SH-SY5Y (cell line): ENCODE measurements at regions not wholly inside any gene's neighbourhood (a gene's known extent, or its start where the extent isn't known, plus 50 kb on each side); places are given as distances from the start of the nearest gene placed in this dataset.

Source experiments
- GATA2 ChIP-seq: IDR thresholded peaks from 2 replicates; pipeline ENCODE4 v1.6.1; 2011; ENCODE audit warnings: mild to moderate bottlenecking, low read depth, low read length
- GATA3 ChIP-seq: IDR thresholded peaks from 2 replicates; pipeline ENCODE4 v1.6.1; 2011; ENCODE audit warnings: low read depth, mild to moderate bottlenecking, low read length, moderate library complexity

DNA sequence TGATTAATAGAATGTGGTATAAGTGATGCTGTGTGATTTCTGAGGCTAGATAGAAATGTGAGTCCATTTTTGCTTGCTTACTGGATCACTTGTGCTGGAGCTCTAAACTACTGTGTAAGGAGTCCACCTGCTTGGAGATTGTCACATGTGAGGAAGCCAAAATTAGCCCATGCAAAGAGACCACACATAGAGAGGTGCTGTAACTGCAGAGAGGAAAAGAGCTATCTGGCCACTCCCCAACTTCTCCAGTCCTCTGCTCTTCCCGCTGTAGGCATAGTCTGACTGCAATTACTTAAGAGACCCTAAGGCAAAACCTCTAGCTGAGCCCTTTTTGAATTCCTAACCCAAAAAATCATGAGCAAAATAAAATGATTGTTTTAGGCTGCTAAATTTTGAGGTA is 120.6 kb upstream of the FBXO11 start:
- no peak for TF ChIP-seq GATA3
- no peak for TF ChIP-seq GATA2

GRCh38 chr2:48032765-48033164 is 126.5 kb upstream of the FBXO11 start:
- TF ChIP-seq GATA2 (no peak), GATA3 (no peak)

- TF ChIP-seq GATA3, result no peak
- TF ChIP-seq GATA2, result no peak
Measured at GRCh38 chr2:48034295-48034694, 128.0 kb upstream of the FBXO11 start.

- no peak for TF ChIP-seq GATA3
- TF ChIP-seq GATA2, result no peak
Measured at GRCh38 chr2:48036312-48036711, 130.0 kb upstream of the FBXO11 start.

GRCh38 chr2:48039209-48039990 is 133.1 kb upstream of the FBXO11 start:
- no peak for TF ChIP-seq GATA2
- no peak for TF ChIP-seq GATA3

DNA sequence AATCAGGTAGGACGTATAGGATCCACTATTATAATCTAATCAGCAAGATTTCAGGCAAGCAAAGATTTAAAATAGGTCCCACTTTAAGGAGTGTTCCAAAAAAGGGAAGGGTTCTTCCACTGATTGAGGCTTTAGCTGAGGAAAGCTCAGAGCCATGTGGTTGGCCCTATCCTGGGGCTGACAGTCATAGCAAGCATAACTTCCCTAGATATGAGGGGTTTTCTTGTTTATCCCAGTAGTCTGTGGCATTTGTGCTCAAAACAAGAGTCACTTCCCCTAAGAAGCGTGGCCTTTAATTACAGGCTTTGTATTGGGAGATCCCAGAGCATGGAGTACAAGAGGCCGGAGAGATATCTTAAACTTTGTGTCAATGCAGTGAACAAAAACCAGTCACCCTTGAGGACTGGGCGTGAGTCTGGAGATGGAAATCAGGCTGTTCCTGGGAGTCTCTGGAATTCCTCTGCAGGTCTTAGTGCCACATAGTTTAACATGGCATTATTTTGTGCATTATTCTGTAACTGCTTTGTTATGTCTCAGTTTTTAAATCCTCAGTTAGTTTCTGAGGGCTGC is 136.9 kb upstream of the FBXO11 start:
- TF ChIP-seq GATA2, result no peak

DNA sequence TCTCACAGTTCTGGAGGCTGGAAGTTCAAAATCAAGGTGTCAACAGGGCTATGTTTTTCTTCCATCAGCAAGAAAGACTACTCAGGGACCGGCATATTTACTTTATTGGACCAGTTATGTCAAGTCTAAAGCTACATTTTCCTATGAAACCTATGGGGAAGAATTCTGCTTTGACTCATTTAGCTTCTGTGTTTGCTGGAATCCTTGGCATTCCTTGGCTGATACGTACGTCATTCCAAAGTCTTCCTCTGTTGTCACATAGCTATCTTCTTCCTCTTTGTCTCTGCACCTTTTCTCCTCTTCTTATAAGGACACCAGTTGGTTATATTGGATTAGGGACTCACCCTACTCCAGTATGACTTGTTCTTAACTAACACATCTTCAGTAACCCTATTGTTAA is 137.4 kb upstream of the FBXO11 start:
- TF ChIP-seq GATA3 (no peak), GATA2 (no peak)

- TF ChIP-seq GATA3 (no peak), GATA2 (no peak)
Measured at GRCh38 chr2:48045613-48046012, 139.3 kb upstream of the FBXO11 start.

GRCh38 chr2:48048476-48049171 is 142.3 kb upstream of the FBXO11 start:
- no peak for TF ChIP-seq GATA3
- TF ChIP-seq GATA2, result no peak

DNA sequence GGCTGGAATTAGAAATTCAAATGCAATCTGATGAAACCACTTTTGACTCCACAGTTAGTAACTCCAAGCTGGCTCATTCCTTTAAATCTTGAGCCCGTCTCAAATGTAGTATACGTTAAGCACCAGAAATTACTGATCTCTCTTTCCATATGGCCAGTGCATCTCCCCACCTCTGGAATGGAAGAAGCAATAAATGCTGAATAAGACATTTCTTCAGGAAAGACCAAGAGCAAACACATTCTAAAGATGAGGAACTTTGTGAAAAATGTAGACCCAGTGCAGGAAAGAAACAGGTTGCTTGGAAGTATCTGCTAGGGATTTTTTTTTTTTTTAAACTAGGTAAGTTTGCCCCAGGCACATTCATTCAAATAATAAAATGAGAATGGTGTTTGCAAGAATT is 143.1 kb upstream of the FBXO11 start:
- TF ChIP-seq GATA2 (no peak), GATA3 (no peak)

DNA sequence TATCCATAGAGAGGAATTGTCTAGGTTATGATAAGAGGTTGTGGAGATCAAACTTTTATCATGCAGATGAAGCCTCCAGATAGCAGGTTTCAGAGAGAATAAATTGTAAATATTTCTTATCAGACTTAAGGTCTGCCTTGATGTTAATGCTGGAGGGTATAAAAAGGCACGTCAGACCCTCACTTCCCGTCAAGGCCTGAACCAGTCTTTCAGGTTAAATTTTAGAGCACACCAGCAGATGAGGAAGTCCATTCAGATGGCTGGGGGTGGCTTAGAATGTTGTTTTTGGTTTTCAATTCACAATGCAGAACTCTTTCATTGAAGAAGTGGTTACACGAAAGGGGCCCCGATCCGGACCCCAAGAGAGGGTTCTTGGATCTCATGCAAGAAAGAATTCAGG is 144.4 kb upstream of the FBXO11 start:
- TF ChIP-seq GATA2 (no peak), GATA3 (no peak)

- TF ChIP-seq GATA2 (no peak), GATA3 (no peak)
Measured at GRCh38 chr2:48059975-48060374, 153.7 kb upstream of the FBXO11 start.

DNA sequence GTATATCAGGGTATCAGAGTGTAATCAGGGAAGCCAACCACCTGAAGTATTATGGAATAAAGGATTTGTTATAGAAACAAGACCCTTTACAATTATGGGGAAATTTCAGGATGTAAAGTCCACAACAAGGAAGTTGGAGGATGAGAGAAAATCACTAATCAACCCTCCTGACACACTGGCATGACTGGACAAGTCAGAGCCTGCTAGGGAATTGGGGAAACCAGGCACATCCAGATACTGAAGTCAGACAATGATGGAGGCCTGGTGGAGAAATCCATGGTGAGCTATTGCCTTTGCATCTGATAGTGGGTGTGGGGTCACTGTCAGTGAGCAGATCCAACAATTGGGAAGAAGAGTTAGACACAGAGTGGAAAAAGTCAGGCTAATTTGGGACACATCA is 158.8 kb upstream of the FBXO11 start:
- no peak for TF ChIP-seq GATA2
- no peak for TF ChIP-seq GATA3

GRCh38 chr2:48066000-48066399 is 159.7 kb upstream of the FBXO11 start:
- no peak for TF ChIP-seq GATA2
- TF ChIP-seq GATA3, result no peak

DNA sequence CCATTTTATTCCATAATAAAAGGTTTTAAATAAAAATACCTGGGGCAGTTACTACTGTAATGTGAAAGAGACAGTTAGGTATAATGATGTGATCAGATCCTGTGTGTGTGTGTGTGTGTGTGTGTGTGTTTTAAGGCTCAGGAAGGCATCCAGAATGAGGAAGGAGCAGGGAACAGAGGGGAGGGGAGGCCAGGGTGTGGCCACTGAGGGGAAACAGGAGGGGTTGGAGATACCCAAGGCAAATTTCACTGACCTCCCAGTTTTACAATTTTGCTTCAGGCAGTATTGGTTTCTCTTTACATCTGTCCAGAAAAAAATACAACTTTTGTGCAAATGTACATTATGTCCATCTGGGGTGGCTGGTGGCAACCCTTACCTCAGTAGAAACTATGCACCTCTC is 163.5 kb upstream of the FBXO11 start:
- TF ChIP-seq GATA3 (no peak), GATA2 (no peak)
